Lower leg skin (tissue), 3 donors: ENCODE measurements at regions not wholly inside any gene's neighbourhood (a gene's known extent, or its start where the extent isn't known, plus 50 kb on each side); places are given as distances from the start of the nearest gene placed in this dataset.

Source experiments
- POLR2A ChIP-seq, 2 donors: fragments of 450-650 bp; IDR thresholded peaks; one replicate each; pipeline ENCODE4 v1.6.1; 2016 to 2017; ENCODE audit warnings: antibody characterized with exemption in 2 of 2, mild to moderate bottlenecking in 1 of 2, moderate library complexity in 1 of 2
- TF ChIP-seq, protein P1 (sequence below), 3 donors: fragments of 450-650 bp; IDR thresholded peaks; one replicate each; pipeline ENCODE4 v1.5.1; 2016; ENCODE audit warnings: antibody characterized with exemption in 3 of 3, mild to moderate bottlenecking in 3 of 3, moderate library complexity in 2 of 3

DNA sequence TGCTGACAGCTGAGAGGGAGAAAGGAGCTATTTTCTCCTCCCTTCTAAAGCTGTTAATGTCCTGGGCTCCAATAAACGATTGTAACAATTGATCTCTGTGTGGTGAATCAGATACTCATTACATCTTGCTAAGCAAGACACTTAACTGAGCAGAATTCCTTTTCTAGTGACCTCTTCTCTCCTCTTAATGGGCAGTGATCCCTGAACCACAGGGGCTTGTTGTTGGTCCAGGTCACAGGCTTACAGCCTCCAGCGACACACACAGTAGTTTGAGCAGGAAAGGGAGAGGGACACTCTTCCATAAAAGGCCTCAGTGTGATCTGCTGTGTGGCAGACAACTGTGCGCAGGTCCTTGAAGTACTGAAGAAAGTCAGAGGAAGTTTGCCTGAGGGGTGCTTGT, 58.5 kb upstream of the MYO10 start:
- TF ChIP-seq, protein P1, sequence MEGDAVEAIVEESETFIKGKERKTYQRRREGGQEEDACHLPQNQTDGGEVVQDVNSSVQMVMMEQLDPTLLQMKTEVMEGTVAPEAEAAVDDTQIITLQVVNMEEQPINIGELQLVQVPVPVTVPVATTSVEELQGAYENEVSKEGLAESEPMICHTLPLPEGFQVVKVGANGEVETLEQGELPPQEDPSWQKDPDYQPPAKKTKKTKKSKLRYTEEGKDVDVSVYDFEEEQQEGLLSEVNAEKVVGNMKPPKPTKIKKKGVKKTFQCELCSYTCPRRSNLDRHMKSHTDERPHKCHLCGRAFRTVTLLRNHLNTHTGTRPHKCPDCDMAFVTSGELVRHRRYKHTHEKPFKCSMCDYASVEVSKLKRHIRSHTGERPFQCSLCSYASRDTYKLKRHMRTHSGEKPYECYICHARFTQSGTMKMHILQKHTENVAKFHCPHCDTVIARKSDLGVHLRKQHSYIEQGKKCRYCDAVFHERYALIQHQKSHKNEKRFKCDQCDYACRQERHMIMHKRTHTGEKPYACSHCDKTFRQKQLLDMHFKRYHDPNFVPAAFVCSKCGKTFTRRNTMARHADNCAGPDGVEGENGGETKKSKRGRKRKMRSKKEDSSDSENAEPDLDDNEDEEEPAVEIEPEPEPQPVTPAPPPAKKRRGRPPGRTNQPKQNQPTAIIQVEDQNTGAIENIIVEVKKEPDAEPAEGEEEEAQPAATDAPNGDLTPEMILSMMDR (IDR thresholded peaks at IDR 0.05) = no peak
- TF ChIP-seq POLR2A (IDR thresholded peaks at IDR 0.05) = no peak
